Fibroblast of villous mesenchyme (primary cell): ENCODE measurements at regions not wholly inside any gene's neighbourhood (a gene's known extent, or its start where the extent isn't known, plus 50 kb on each side); places are given as distances from the start of the nearest gene placed in this dataset.
"Not testable (repeated sequence)": the region's sequence is repeated elsewhere in the genome, so short reads cannot be mapped to it uniquely, and the experiment has no call there.

Source experiments
- DNase-seq: peaks from one replicate; pipeline ENCODE4 v3.0.0-alpha.2; 2010; ENCODE audit warnings: low read depth
- H3K4me3 ChIP-seq: 2 replicates; pipeline ENCODE4 v1.5.1; 2011; ENCODE audit warnings: low read depth, mild to moderate bottlenecking, low read length
- CTCF ChIP-seq: IDR thresholded peaks from 2 replicates; pipeline ENCODE4 v1.5.1; 2012; ENCODE audit warnings: low read depth, mild to moderate bottlenecking, low read length; ENCODE audit not compliant: insufficient read depth

- no peak for DNase-seq
- H3K4me3 ChIP-seq: no peak overlapping the region
- TF ChIP-seq CTCF: no peak
These were observed 300.5 kb upstream of the CCL2 start for GRCh38 chr17:33954597-33954996.

GRCh38 chr17:33955461-33955860 lies 299.6 kb upstream of the CCL2 start:
- H3K4me3 ChIP-seq: no peak overlapping the region
- no peak for DNase-seq
- no peak for TF ChIP-seq CTCF

- not testable (repeated sequence) for DNase-seq, H3K4me3 ChIP-seq
These were observed 296.0 kb upstream of the CCL2 start for GRCh38 chr17:33959098-33959497.

GRCh38 chr17:33962857-33963655 lies 292.0 kb upstream of the CCL2 start:
- TF ChIP-seq CTCF: no peak
- no peak overlapping the region for H3K4me3 ChIP-seq
- DNase-seq: no peak

GRCh38 chr17:33964344-33964979 lies 290.6 kb upstream of the CCL2 start:
- no peak overlapping the region for H3K4me3 ChIP-seq
- TF ChIP-seq CTCF: no peak
- DNase-seq: no peak

GRCh38 chr17:33966410-33967059 lies 288.6 kb upstream of the CCL2 start:
- no peak overlapping the region for H3K4me3 ChIP-seq
- no peak for DNase-seq
- no peak for TF ChIP-seq CTCF

- H3K4me3 ChIP-seq: no peak overlapping the region
- no peak for DNase-seq
- no peak for TF ChIP-seq CTCF
These were observed 287.3 kb upstream of the CCL2 start for GRCh38 chr17:33967608-33968349.
